ENCODE measurements at regions not wholly inside any gene's neighbourhood (a gene's known extent, or its start where the extent isn't known, plus 50 kb on each side); places are given as distances from the start of the nearest gene placed in this dataset.
A peak's percentile ranks its signal among the peaks of the same experiment; 100 is the strongest.

- no peak for DNase-seq (ENCODE audit: low read depth)
Observed at GRCh38 chr1:182293119-182293589, 98.4 kb downstream of the GLUL start.

- no peak for DNase-seq (ENCODE audit: low read depth)
Observed at GRCh38 chr1:182292193-182292741, 99.3 kb downstream of the GLUL start.

GRCh38 chr1:182291584-182292192, 99.9 kb downstream of the GLUL start:
- no peak for DNase-seq (ENCODE audit: low read depth)

GRCh38 chr1:182288749-182289604, 102.6 kb downstream of the GLUL start:
- no peak for DNase-seq (ENCODE audit: low read depth)

GRCh38 chr1:182286761-182287160, 104.8 kb downstream of the GLUL start:
- no peak for DNase-seq (ENCODE audit: low read depth)

- DNase-seq (ENCODE audit: low read depth): no peak
Observed at GRCh38 chr1:182283746-182284544, 107.6 kb downstream of the GLUL start.

GRCh38 chr1:182281541-182281940, 110.0 kb downstream of the GLUL start:
- no peak for DNase-seq (ENCODE audit: low read depth)

GRCh38 chr1:182280504-182280900, 111.1 kb downstream of the GLUL start:
- no peak for DNase-seq (ENCODE audit: low read depth)

- DNase-seq (ENCODE audit: low read depth): peak; percentile 29
Observed at GRCh38 chr1:182279724-182280503, 111.7 kb downstream of the GLUL start.

- no peak for DNase-seq (ENCODE audit: low read depth)
Observed at GRCh38 chr1:182279302-182279701, 112.3 kb downstream of the GLUL start.

GRCh38 chr1:182278144-182279054, 113.2 kb downstream of the GLUL start:
- DNase-seq (ENCODE audit: low read depth): peak; percentile 40

- DNase-seq (ENCODE audit: low read depth): no peak
Observed at GRCh38 chr1:182275271-182275670, 116.3 kb downstream of the GLUL start.

GRCh38 chr1:182274618-182275017, 117.0 kb downstream of the GLUL start:
- no peak for DNase-seq (ENCODE audit: low read depth)

GRCh38 chr1:182270731-182271130, 120.9 kb downstream of the GLUL start:
- DNase-seq (ENCODE audit: low read depth): no peak

- no peak for DNase-seq (ENCODE audit: low read depth)
Observed at GRCh38 chr1:182269097-182269496, 122.5 kb downstream of the GLUL start.

- no peak for DNase-seq (ENCODE audit: low read depth)
Observed at GRCh38 chr1:182268669-182269068, 122.9 kb downstream of the GLUL start.

- no peak for DNase-seq (ENCODE audit: low read depth)
Observed at GRCh38 chr1:182264185-182264584, 127.4 kb downstream of the GLUL start.

GRCh38 chr1:182263706-182264105, 127.9 kb downstream of the GLUL start:
- no peak for DNase-seq (ENCODE audit: low read depth)

GRCh38 chr1:182262425-182262824, 129.2 kb downstream of the GLUL start:
- no peak for DNase-seq (ENCODE audit: low read depth)

GRCh38 chr1:182261655-182262054, 129.9 kb downstream of the GLUL start:
- no peak for DNase-seq (ENCODE audit: low read depth)

Data from fibroblast of gingiva (primary cell).